ENCODE measurements at regions not wholly inside any gene's neighbourhood (a gene's known extent, or its start where the extent isn't known, plus 50 kb on each side); places are given as distances from the start of the nearest gene placed in this dataset.
"Not testable (repeated sequence)": the region's sequence is repeated elsewhere in the genome, so short reads cannot be mapped to it uniquely, and the experiment has no call there.

GRCh38 chr4:127463883-127464282 lies 168.9 kb upstream of the INTU start:
- no peak for DNase-seq

- DNase-seq = no peak
These were observed 163.2 kb upstream of the INTU start for GRCh38 chr4:127469542-127469941.

- no peak for DNase-seq
These were observed 162.6 kb upstream of the INTU start for GRCh38 chr4:127469959-127470809.

- not testable (repeated sequence) for DNase-seq
These were observed 154.5 kb upstream of the INTU start for GRCh38 chr4:127478271-127478670.

- DNase-seq = peak; percentile 17
These were observed 153.6 kb upstream of the INTU start for GRCh38 chr4:127479031-127479622.

- DNase-seq = no peak
These were observed 150.7 kb upstream of the INTU start for GRCh38 chr4:127482049-127482448.

- no peak for DNase-seq
These were observed 148.6 kb upstream of the INTU start for GRCh38 chr4:127484117-127484516.

- no peak for DNase-seq
These were observed 146.5 kb upstream of the INTU start for GRCh38 chr4:127486248-127486647.

GRCh38 chr4:127491571-127491970 lies 141.2 kb upstream of the INTU start:
- no peak for DNase-seq

GRCh38 chr4:127496875-127497274 lies 135.9 kb upstream of the INTU start:
- not testable (repeated sequence) for DNase-seq

GRCh38 chr4:127498366-127498765 lies 134.4 kb upstream of the INTU start:
- no peak for DNase-seq

GRCh38 chr4:127500242-127500641 lies 132.5 kb upstream of the INTU start:
- DNase-seq = no peak

GRCh38 chr4:127501103-127501502 lies 131.7 kb upstream of the INTU start:
- DNase-seq = no peak

GRCh38 chr4:127503111-127503510 lies 129.6 kb upstream of the INTU start:
- no peak for DNase-seq

- no peak for DNase-seq
These were observed 127.6 kb upstream of the INTU start for GRCh38 chr4:127505203-127505602.

GRCh38 chr4:127506283-127506682 lies 126.5 kb upstream of the INTU start:
- DNase-seq = no peak

- no peak for DNase-seq
These were observed 123.6 kb upstream of the INTU start for GRCh38 chr4:127509155-127509554.

- DNase-seq = not testable (repeated sequence)
These were observed 120.1 kb upstream of the INTU start for GRCh38 chr4:127512672-127513071.

- DNase-seq = not testable (repeated sequence)
These were observed 117.5 kb upstream of the INTU start for GRCh38 chr4:127515259-127515658.

GRCh38 chr4:127518046-127518445 lies 114.7 kb upstream of the INTU start:
- no peak for DNase-seq

- DNase-seq = no peak
These were observed 111.3 kb upstream of the INTU start for GRCh38 chr4:127521463-127521862.

GRCh38 chr4:127523369-127523768 lies 109.4 kb upstream of the INTU start:
- DNase-seq = no peak

GRCh38 chr4:127525608-127526007 lies 107.1 kb upstream of the INTU start:
- no peak for DNase-seq

GRCh38 chr4:127528302-127528701 lies 104.5 kb upstream of the INTU start:
- DNase-seq = no peak

GRCh38 chr4:127529879-127530278 lies 102.9 kb upstream of the INTU start:
- DNase-seq = not testable (repeated sequence)

Data from DMS153 (cell line).